ENCODE measurements at regions not wholly inside any gene's neighbourhood (a gene's known extent, or its start where the extent isn't known, plus 50 kb on each side); places are given as distances from the start of the nearest gene placed in this dataset.

DNA sequence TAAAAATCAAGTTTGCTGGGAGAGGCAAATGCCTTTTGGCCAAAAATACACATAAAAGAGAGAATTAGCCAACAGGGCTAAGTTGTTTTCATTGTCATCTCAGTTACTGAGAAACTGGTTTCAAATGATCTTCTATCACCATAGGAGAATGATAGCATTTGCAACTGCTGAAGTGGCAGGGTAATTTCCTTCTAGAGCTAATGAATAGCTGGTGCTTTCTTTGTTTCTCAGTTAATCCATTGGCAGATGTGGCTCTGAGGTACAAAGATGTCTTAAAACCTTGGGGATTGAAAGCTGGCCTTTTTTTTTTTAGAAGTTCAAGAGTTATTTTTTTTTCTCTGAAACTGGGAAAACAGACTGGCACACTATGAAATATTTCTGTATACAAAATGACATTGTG lies 332.7 kb upstream of the KLF12 start:
- ATAC-seq (ENCODE audit: poor library complexity) (no peak), DNase-seq (no peak)
- Histone ChIP-seq H3K4me1 (ENCODE audit: insufficient read depth, low read length) (no peaks in the 10 kb centered on the region), H3K27me3 (ENCODE audit: control insufficient read depth in 1 of 2, insufficient read depth in 2 of 2, low read length in 2 of 2) (no peaks in the 10 kb centered on the region), H3K27ac (ENCODE audit: low read depth in 1 of 2, low read length in 2 of 2) (no peak overlapping the region), H3K36me3 (ENCODE audit: insufficient read depth, low read length) (no peaks in the 10 kb centered on the region), H3K4me3 (ENCODE audit: low read length) (no peak overlapping the region), H3K9me3 (ENCODE audit: control insufficient read depth in 1 of 2, insufficient read depth in 1 of 2, low read length in 2 of 2) (no peaks in the 10 kb centered on the region)
- TF ChIP-seq, protein P1, sequence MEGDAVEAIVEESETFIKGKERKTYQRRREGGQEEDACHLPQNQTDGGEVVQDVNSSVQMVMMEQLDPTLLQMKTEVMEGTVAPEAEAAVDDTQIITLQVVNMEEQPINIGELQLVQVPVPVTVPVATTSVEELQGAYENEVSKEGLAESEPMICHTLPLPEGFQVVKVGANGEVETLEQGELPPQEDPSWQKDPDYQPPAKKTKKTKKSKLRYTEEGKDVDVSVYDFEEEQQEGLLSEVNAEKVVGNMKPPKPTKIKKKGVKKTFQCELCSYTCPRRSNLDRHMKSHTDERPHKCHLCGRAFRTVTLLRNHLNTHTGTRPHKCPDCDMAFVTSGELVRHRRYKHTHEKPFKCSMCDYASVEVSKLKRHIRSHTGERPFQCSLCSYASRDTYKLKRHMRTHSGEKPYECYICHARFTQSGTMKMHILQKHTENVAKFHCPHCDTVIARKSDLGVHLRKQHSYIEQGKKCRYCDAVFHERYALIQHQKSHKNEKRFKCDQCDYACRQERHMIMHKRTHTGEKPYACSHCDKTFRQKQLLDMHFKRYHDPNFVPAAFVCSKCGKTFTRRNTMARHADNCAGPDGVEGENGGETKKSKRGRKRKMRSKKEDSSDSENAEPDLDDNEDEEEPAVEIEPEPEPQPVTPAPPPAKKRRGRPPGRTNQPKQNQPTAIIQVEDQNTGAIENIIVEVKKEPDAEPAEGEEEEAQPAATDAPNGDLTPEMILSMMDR (IDR thresholded peaks at IDR 0.05): no peak
- CTCF ChIA-PET: no interaction called here
- Mint-ChIP-seq H3K27ac (no peak overlapping the region), H3K4me3 (no peak overlapping the region), H3K4me1 (ENCODE audit: low read depth) (no peaks in the 10 kb centered on the region), H3K9me3 (no peaks in the 10 kb centered on the region), H3K27me3 (peaks cover 24% of the 10 kb centered on the region), H3K36me3 (ENCODE audit: low read depth) (no peaks in the 10 kb centered on the region)
- intact Hi-C loops (cut with DNase I, micrococcal nuclease): no loop called here
- POLR2A ChIA-PET: no interaction called here

- POLR2A ChIA-PET: no interaction called here
Measured at GRCh38 chr13:74466020-74466419, 331.8 kb upstream of the KLF12 start.

DNA sequence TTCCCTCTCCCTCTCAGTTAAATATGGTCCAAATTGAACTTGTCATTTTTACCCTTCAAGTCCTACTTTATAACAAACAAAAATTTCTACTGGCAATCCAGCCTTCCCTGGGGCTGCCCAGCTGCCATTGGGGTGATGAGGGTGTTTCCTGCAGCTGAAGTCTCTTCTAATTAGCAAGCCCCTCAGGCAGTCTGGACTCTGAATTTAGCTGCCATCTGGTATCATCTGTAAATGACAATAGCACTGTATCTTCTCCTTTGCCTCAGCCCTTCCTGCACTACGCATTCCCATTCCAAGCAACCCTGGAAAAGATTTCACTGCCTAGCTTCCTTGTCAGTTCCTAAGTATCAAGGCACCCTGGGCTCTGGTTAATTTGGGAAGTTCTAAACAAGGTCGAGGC lies 331.1 kb upstream of the KLF12 start:
- no peak overlapping the region for H3K27ac Mint-ChIP-seq
- DNase-seq: no peak

More at GRCh38 chr13:74466020-74466419, 331.8 kb upstream of the KLF12 start:
- TF ChIP-seq, protein P1 (IDR thresholded peaks at IDR 0.05): no peak
- no peaks in the 10 kb centered on the region for H3K4me1 ChIP-seq (ENCODE audit: insufficient read depth, low read length)
- H3K4me1 Mint-ChIP-seq (ENCODE audit: low read depth): no peaks in the 10 kb centered on the region
- H3K27ac Mint-ChIP-seq: no peak overlapping the region
- no peaks in the 10 kb centered on the region for H3K9me3 Mint-ChIP-seq
- CTCF ChIA-PET: no interaction called here
- H3K36me3 Mint-ChIP-seq (ENCODE audit: low read depth): no peaks in the 10 kb centered on the region
- no peak overlapping the region for H3K27ac ChIP-seq (ENCODE audit: low read depth in 1 of 2, low read length in 2 of 2)
- H3K36me3 ChIP-seq (ENCODE audit: insufficient read depth, low read length): no peaks in the 10 kb centered on the region
- no peaks in the 10 kb centered on the region for H3K27me3 ChIP-seq (ENCODE audit: control insufficient read depth in 1 of 2, insufficient read depth in 2 of 2, low read length in 2 of 2)
- H3K27me3 Mint-ChIP-seq: peaks cover 29% of the 10 kb centered on the region
- DNase-seq (no peak), ATAC-seq (ENCODE audit: poor library complexity) (no peak)
- H3K4me3 Mint-ChIP-seq: no peak overlapping the region
- H3K4me3 ChIP-seq (ENCODE audit: low read length): no peak overlapping the region
- no peaks in the 10 kb centered on the region for H3K9me3 ChIP-seq (ENCODE audit: control insufficient read depth in 1 of 2, insufficient read depth in 1 of 2, low read length in 2 of 2)
- intact Hi-C loops (cut with DNase I, micrococcal nuclease): no loop called here

More for the DNA sequence above, 331.1 kb upstream of the KLF12 start:
- ATAC-seq (ENCODE audit: poor library complexity): no peak
- no peaks in the 10 kb centered on the region for H3K27me3 ChIP-seq (ENCODE audit: control insufficient read depth in 1 of 2, insufficient read depth in 2 of 2, low read length in 2 of 2)
- H3K9me3 Mint-ChIP-seq: no peaks in the 10 kb centered on the region
- intact Hi-C loops (cut with DNase I, micrococcal nuclease): no loop called here
- no peak overlapping the region for H3K4me3 Mint-ChIP-seq
- no peak overlapping the region for H3K4me3 ChIP-seq (ENCODE audit: low read length)
- no peaks in the 10 kb centered on the region for H3K4me1 Mint-ChIP-seq (ENCODE audit: low read depth)
- ChIA-PET CTCF (no interaction called here), POLR2A (no interaction called here)
- TF ChIP-seq, protein P1 (IDR thresholded peaks at IDR 0.05): no peak
- H3K36me3 ChIP-seq (ENCODE audit: insufficient read depth, low read length): no peaks in the 10 kb centered on the region
- no peaks in the 10 kb centered on the region for H3K36me3 Mint-ChIP-seq (ENCODE audit: low read depth)
- H3K4me1 ChIP-seq (ENCODE audit: insufficient read depth, low read length): no peaks in the 10 kb centered on the region
- H3K27ac ChIP-seq (ENCODE audit: low read depth in 1 of 2, low read length in 2 of 2): no peak overlapping the region
- peaks cover 32% of the 10 kb centered on the region for H3K27me3 Mint-ChIP-seq
- H3K9me3 ChIP-seq (ENCODE audit: control insufficient read depth in 1 of 2, insufficient read depth in 1 of 2, low read length in 2 of 2): no peaks in the 10 kb centered on the region
